H1 (cell line): ENCODE measurements at regions not wholly inside any gene's neighbourhood (a gene's known extent, or its start where the extent isn't known, plus 50 kb on each side); places are given as distances from the start of the nearest gene placed in this dataset.

Source experiments
- CTCF ChIA-PET: fragments of 300-600 bp; sonication (Branson Sonifier 250); formaldehyde crosslinking; loops from one replicate; lab custom pipeline; 2021; ENCODE audit not compliant: partially characterized antibody; lab: Charles Lee
- POLR2A ChIA-PET: fragments of 300-600 bp; sonication (Branson Sonifier 250); formaldehyde crosslinking; loops from one replicate; lab custom pipeline; 2021; ENCODE audit warnings: inconsistent platforms; ENCODE audit not compliant: partially characterized antibody; lab: Charles Lee
- DNase-seq, 2 experiments: peaks; one replicate each; pipeline versions ENCODE4 v3.0.0 to v3.0.0-alpha.2; 2010 to 2022; ENCODE audit warnings: low spot score in 2 of 2, low read depth in 1 of 2, mixed read lengths in 1 of 2
- FAIRE-seq: peaks from 2 replicates; lab custom pipeline; 2011; peaks lifted over from hg19 to GRCh38; lab: Jason Lieb, UNC
- H2AFZ ChIP-seq: 2 replicates; pipeline ENCODE4 v1.8.1; 2012; ENCODE audit warnings: low read length, inconsistent platforms
- H2AK5ac ChIP-seq: 2 replicates; pipeline ENCODE4 v1.6.1; 2013; ENCODE audit warnings: low read depth, low read length
- H2BK120ac ChIP-seq: replicated peaks from 2 replicates; pipeline ENCODE3; 2013; ENCODE audit warnings: low read depth, low read length, inconsistent platforms
- H2BK12ac ChIP-seq: 2 replicates; pipeline ENCODE4 v1.6.1; 2013; ENCODE audit warnings: low read depth, low read length
- H2BK15ac ChIP-seq: 2 replicates; pipeline ENCODE4 v1.6.1; 2013; ENCODE audit warnings: low read length
- H2BK20ac ChIP-seq: 2 replicates; pipeline ENCODE4 v1.6.1; 2013; ENCODE audit warnings: low read length
- H2BK5ac ChIP-seq: 2 replicates; pipeline ENCODE4 v1.6.1; 2013; ENCODE audit warnings: low read depth, low read length
- H3K14ac ChIP-seq: 2 replicates; pipeline ENCODE4 v1.6.1; 2013; ENCODE audit warnings: inconsistent platforms; ENCODE audit not compliant: insufficient read length
- H3K18ac ChIP-seq: 2 replicates; pipeline ENCODE4 v1.6.1; 2013; ENCODE audit warnings: low read length; ENCODE audit errors: extremely low read depth
- H3K23ac ChIP-seq: 2 replicates; pipeline ENCODE4 v1.6.1; 2013; ENCODE audit warnings: inconsistent platforms; ENCODE audit not compliant: insufficient read length
- H3K23me2 ChIP-seq: 2 replicates; pipeline ENCODE4 v1.6.1; 2013; ENCODE audit warnings: low read depth, low read length
- H3K27ac ChIP-seq: 2 replicates; pipeline ENCODE4 v1.6.1; 2011; ENCODE audit warnings: low read depth, low read length, inconsistent platforms
- H3K27me3 ChIP-seq, 4 experiments: replicated peaks in 1 of 4; 1 replicate in 1 of 4; 2 replicates in 3 of 4; pipeline versions ENCODE4 v1.6.1 to v1.8.1; 2011 to 2013; ENCODE audit warnings: low read length in 3 of 4, mild to moderate bottlenecking in 3 of 4, inconsistent platforms in 2 of 4, mixed read lengths in 2 of 4, moderate library complexity in 1 of 4; ENCODE audit not compliant: control insufficient read depth in 3 of 4, insufficient read depth in 3 of 4; ENCODE audit errors: extremely low read depth in 1 of 4
- H3K36me3 ChIP-seq, 4 experiments: 2 replicates each; pipeline versions ENCODE4 v1.6.1 to v1.8.1; 2011 to 2013; ENCODE audit warnings: mild to moderate bottlenecking in 4 of 4, low read length in 3 of 4, moderate library complexity in 2 of 4, control low read depth in 1 of 4, inconsistent platforms in 1 of 4; ENCODE audit not compliant: insufficient read depth in 4 of 4, control insufficient read depth in 2 of 4
- H3K4ac ChIP-seq: replicated peaks from 2 replicates; pipeline ENCODE3; 2013; ENCODE audit warnings: low read length, low read depth, mixed read lengths, inconsistent platforms; ENCODE audit not compliant: insufficient read length
- H3K4me1 ChIP-seq, 4 experiments: replicated peaks in 1 of 4; 1 replicate in 1 of 4; 2 replicates in 3 of 4; pipeline versions ENCODE4 v1.6.1 to v1.8.1; 2011 to 2013; ENCODE audit warnings: low read length in 3 of 4, inconsistent platforms in 2 of 4, mixed read lengths in 1 of 4; ENCODE audit not compliant: insufficient read depth in 4 of 4, control insufficient read depth in 3 of 4
- H3K4me2 ChIP-seq, 2 experiments: 2 replicates each; pipeline versions ENCODE4 v1.6.1 to v1.8.1; 2011 to 2013; ENCODE audit warnings: low read depth in 2 of 2, low read length in 2 of 2, control low read depth in 1 of 2, inconsistent platforms in 1 of 2, mild to moderate bottlenecking in 1 of 2; ENCODE audit not compliant: insufficient read depth in 1 of 2
- H3K4me3 ChIP-seq, 4 experiments: fragments of 200-600, 300-600 bp in 1 of 4; sonication (generic), shearing (Covaris generic), sonication (Bioruptor Twin) in 1 of 4; 2 replicates each; pipeline versions ENCODE4 v1.5.1 to v1.8.1; 2011 to 2016; ENCODE audit warnings: low read length in 4 of 4, low read depth in 3 of 4, control low read depth in 2 of 4, inconsistent platforms in 2 of 4, mild to moderate bottlenecking in 2 of 4, mixed read lengths in 1 of 4, moderate library complexity in 1 of 4; ENCODE audit not compliant: insufficient read depth in 2 of 4; ENCODE audit errors: extremely low read depth in 1 of 4
- H3K56ac ChIP-seq: replicated peaks from 2 replicates; pipeline ENCODE3; 2013; ENCODE audit warnings: low read depth, mild to moderate bottlenecking, mixed read lengths, low read length, inconsistent platforms; ENCODE audit not compliant: insufficient read length
- H3K79me1 ChIP-seq: 2 replicates; pipeline ENCODE4 v1.6.1; 2013; ENCODE audit warnings: low read depth, low read length, control low read depth
- H3K79me2 ChIP-seq, 2 experiments: 2 replicates each; pipeline versions ENCODE4 v1.6.1 to v1.8.1; 2012 to 2013; ENCODE audit warnings: low read length in 2 of 2, mild to moderate bottlenecking in 2 of 2, inconsistent platforms in 1 of 2; ENCODE audit not compliant: insufficient read depth in 2 of 2, control insufficient read depth in 1 of 2
- H3K9ac ChIP-seq, 4 experiments: replicated peaks in 1 of 4; 1 replicate in 1 of 4; 2 replicates in 3 of 4; pipeline versions ENCODE4 v1.6.1 to v1.8.1; 2011 to 2013; ENCODE audit warnings: low read depth in 3 of 4, low read length in 3 of 4, control low read depth in 2 of 4, mild to moderate bottlenecking in 2 of 4, moderate library complexity in 2 of 4, inconsistent platforms in 1 of 4; ENCODE audit errors: extremely low read depth in 1 of 4
- H3K9me3 ChIP-seq, 2 experiments: 2 replicates each; pipeline versions ENCODE4 v1.6.1 to v1.8.1; 2012 to 2013; ENCODE audit warnings: mild to moderate bottlenecking in 2 of 2, moderate library complexity in 2 of 2, control low read depth in 1 of 2, inconsistent platforms in 1 of 2, low read depth in 1 of 2, low read length in 1 of 2, mixed read lengths in 1 of 2; ENCODE audit not compliant: insufficient read depth in 2 of 2
- H4K20me1 ChIP-seq, 2 experiments: replicated peaks in 1 of 2; 2 replicates each; pipeline versions ENCODE3 to v1.8.1; 2011 to 2013; ENCODE audit warnings: inconsistent platforms in 2 of 2, low read length in 2 of 2, mild to moderate bottlenecking in 1 of 2; ENCODE audit not compliant: insufficient read depth in 2 of 2, control insufficient read depth in 1 of 2
- H4K5ac ChIP-seq: 2 replicates; pipeline ENCODE4 v1.6.1; 2013; ENCODE audit warnings: low read length, low read depth, mixed read lengths, inconsistent platforms; ENCODE audit not compliant: insufficient read length
- H4K8ac ChIP-seq: 2 replicates; pipeline ENCODE4 v1.8.0; 2013; ENCODE audit warnings: mild to moderate bottlenecking, moderate library complexity, low read length, inconsistent platforms; ENCODE audit not compliant: insufficient read depth; ENCODE audit errors: extremely low read depth
- H4K91ac ChIP-seq: replicated peaks from 2 replicates; pipeline ENCODE3; 2013; ENCODE audit warnings: low read length, mixed read lengths, inconsistent platforms; ENCODE audit not compliant: insufficient read length
- BCL11A ChIP-seq, 2 experiments: IDR thresholded peaks; one replicate each; pipeline ENCODE4 v1.6.1; 2011; ENCODE audit warnings: low read depth in 2 of 2, low read length in 2 of 2, mild to moderate bottlenecking in 2 of 2
- GABPA ChIP-seq: IDR thresholded peaks from 2 replicates; pipeline ENCODE4 v1.6.1; 2011; ENCODE audit warnings: mild to moderate bottlenecking, low read length, moderate library complexity, borderline replicate concordance; ENCODE audit not compliant: insufficient read depth
- HDAC2 ChIP-seq, 2 experiments: fragments of 300-600 bp in 1 of 2; sonication (generic) in 1 of 2; IDR thresholded peaks; 2 replicates each; pipeline ENCODE4 v1.6.1; 2011 to 2012; ENCODE audit warnings: low read depth in 2 of 2, low read length in 2 of 2, mild to moderate bottlenecking in 2 of 2, moderate library complexity in 2 of 2, borderline replicate concordance in 1 of 2, inconsistent platforms in 1 of 2
- JUN ChIP-seq: IDR thresholded peaks from 2 replicates; pipeline ENCODE4 v1.6.1; 2011; ENCODE audit warnings: low read depth, mild to moderate bottlenecking, improper control_type of control experiment, low read length
- KDM5A ChIP-seq: fragments of 200-600 bp; IDR thresholded peaks from 2 replicates; pipeline ENCODE4 v1.7.1; 2012; ENCODE audit warnings: mild to moderate bottlenecking, low read length, inconsistent platforms, mixed read lengths
- POLR2AphosphoS5 ChIP-seq: IDR thresholded peaks from 2 replicates; pipeline ENCODE4 v1.6.1; 2011; ENCODE audit warnings: low read depth, low read length
- SP4 ChIP-seq: IDR thresholded peaks from 2 replicates; pipeline ENCODE4 v1.6.1; 2012; ENCODE audit warnings: low read length, inconsistent platforms
- SRF ChIP-seq: IDR thresholded peaks from 2 replicates; pipeline ENCODE4 v1.6.1; 2011; ENCODE audit warnings: mild to moderate bottlenecking, low read depth, low read length, moderate library complexity
- TCF12 ChIP-seq: IDR thresholded peaks from 2 replicates; pipeline ENCODE4 v1.6.1; 2011; ENCODE audit warnings: low read depth, mild to moderate bottlenecking, low read length
- TEAD4 ChIP-seq: IDR thresholded peaks from 2 replicates; pipeline ENCODE4 v1.6.1; 2012; ENCODE audit warnings: low read depth, low read length, inconsistent platforms, mixed read lengths
- YY1 ChIP-seq: IDR thresholded peaks from 2 replicates; pipeline ENCODE4 v1.6.1; 2011; ENCODE audit warnings: low read depth, mild to moderate bottlenecking, low read length
- whole genome bisulfite sequencing, 2 experiments: shearing (Covaris generic) in 1 of 2; methylation state at CpG; one replicate each; pipeline versions ENCODE4 v1.1.6 to v1.1.7; 2013 to 2015; ENCODE audit warnings: low lambda C conversion rate in 2 of 2, mixed read lengths in 2 of 2, inconsistent platforms in 1 of 2, low coverage in 1 of 2, missing lambda C conversion rate in 1 of 2; ENCODE audit not compliant: insufficient replicate concordance in 2 of 2, insufficient coverage in 1 of 2, insufficient read length in 1 of 2; ENCODE audit errors: extremely low coverage in 1 of 2, missing lambda C conversion rate in 1 of 2; 5-methylcytosine and 5-hydroxymethylcytosine counted together
- TF ChIP-seq, protein P1 (sequence below): IDR thresholded peaks from 2 replicates; pipeline ENCODE4 v1.6.1; 2012; ENCODE audit warnings: inconsistent platforms

DNA sequence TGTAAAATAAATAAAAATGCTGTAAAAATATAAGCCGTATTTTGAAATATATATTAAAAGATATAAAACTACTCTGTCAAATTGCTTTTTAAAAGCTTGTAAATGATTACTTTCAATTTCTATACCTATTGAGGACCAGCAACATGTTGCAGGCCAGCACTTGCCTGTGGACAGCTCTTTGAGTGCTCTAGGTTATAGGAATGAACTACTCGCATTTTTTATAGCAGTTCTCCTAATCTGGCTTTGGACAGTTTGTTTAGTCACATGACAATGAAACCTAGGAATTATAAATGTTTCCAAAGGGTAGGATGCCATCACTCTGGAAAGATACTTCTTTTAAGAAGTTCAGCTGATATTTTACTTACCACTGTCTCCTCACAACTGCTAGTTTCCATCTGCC is 117.7 kb upstream of the PTPRZ1 start:
- Histone ChIP-seq H2BK5ac (no peak overlapping the region), H3K27ac (no peak overlapping the region), H4K5ac (no peak overlapping the region), H4K91ac (no peak overlapping the region), H3K36me3 (no peaks in the 10 kb centered on the region), H3K4me3 (no peak overlapping the region), H3K79me1 (no peaks in the 10 kb centered on the region), H4K20me1 (no peaks in the 10 kb centered on the region), H3K9me3 (no peaks in the 10 kb centered on the region), H3K9ac (no peak overlapping the region), H2AFZ (no peak overlapping the region), H3K23me2 (no peaks in the 10 kb centered on the region), H3K4ac (no peak overlapping the region), H3K23ac (no peak overlapping the region), H2BK15ac (no peak overlapping the region), H3K14ac (no peak overlapping the region), H3K27me3 (no peaks in the 10 kb centered on the region), H2AK5ac (no peak overlapping the region), H3K56ac (no peak overlapping the region), H3K4me2 (no peak overlapping the region), H3K4me1 (peaks cover 0 to 5% (median 0%) of the 10 kb centered on the region in 4 experiments; a peak in 2 of 7 replicates), H3K18ac (no peak overlapping the region), H4K8ac (no peak overlapping the region), H2BK120ac (no peak overlapping the region), H2BK12ac (no peak overlapping the region), H2BK20ac (no peak overlapping the region), H3K79me2 (no peaks in the 10 kb centered on the region)
- POLR2A ChIA-PET = no interaction called here
- FAIRE-seq (no peak), DNase-seq (no peak)
- WGBS, 2 experiments = 88% methylated on average over 2 of the region's 2 CpGs; no CpG with 5 or more reads in 1 of the 2 experiments
- TF ChIP-seq YY1 (no peak), POLR2AphosphoS5 (no peak), SP4 (no peak), BCL11A (IDR thresholded peaks at IDR 0.05; ENCODE audit: low read depth in 2 of 2, low read length in 2 of 2) (no peak), TCF12 (no peak), JUN (no peak), GABPA (no peak), HDAC2 (IDR thresholded peaks at IDR 0.05; ENCODE audit: borderline replicate concordance in 1 of 2, low read depth in 2 of 2, low read length in 2 of 2) (no peak), SRF (no peak), TEAD4 (no peak), KDM5A (no peak)
- TF ChIP-seq, protein P1, sequence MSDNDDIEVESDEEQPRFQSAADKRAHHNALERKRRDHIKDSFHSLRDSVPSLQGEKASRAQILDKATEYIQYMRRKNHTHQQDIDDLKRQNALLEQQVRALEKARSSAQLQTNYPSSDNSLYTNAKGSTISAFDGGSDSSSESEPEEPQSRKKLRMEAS = no peak
- CTCF ChIA-PET = interaction anchor here (0.8 to 3.2 kb wide), 4 partner anchors 55 to 240 kb away, joined by 3 to 18 read pairs (median 3); no protein-coding TSS in a partner anchor
